SK-N-SH treated with all-trans-retinoic acid at 6 μM for 48 hours (cell line): ENCODE measurements at regions not wholly inside any gene's neighbourhood (a gene's known extent, or its start where the extent isn't known, plus 50 kb on each side); places are given as distances from the start of the nearest gene placed in this dataset.
"Not testable (repeated sequence)": the region's sequence is repeated elsewhere in the genome, so short reads cannot be mapped to it uniquely, and the experiment has no call there.

ENCODE experiments used
- ATAC-seq: fragments of 200-7000 bp; cut with Tn5 transposase; 3 replicates; pipeline ENCODE4 v1.9.1; 2020; ENCODE audit warnings: mild to moderate bottlenecking, moderate library complexity
- BACH2 ChIP-seq: fragments of 250-450 bp; sonication (Bioruptor Pico); IDR thresholded peaks from 2 replicates; pipeline ENCODE4 v1.9.0; 2021; ENCODE audit warnings: mild to moderate bottlenecking, borderline replicate concordance
- CSDC2 ChIP-seq: fragments of 250-450 bp; sonication (Bioruptor Pico); IDR thresholded peaks from 2 replicates; pipeline ENCODE4 v1.5.0; 2020; ENCODE audit warnings: mild to moderate bottlenecking, moderate library complexity
- ESRRG ChIP-seq: fragments of 250-450 bp; sonication (Bioruptor Pico); IDR thresholded peaks from 2 replicates; pipeline ENCODE4 v1.6.1; 2021; ENCODE audit warnings: mild to moderate bottlenecking
- GLIS3 ChIP-seq: fragments of 250-450 bp; sonication (Bioruptor Pico); IDR thresholded peaks from 2 replicates; pipeline ENCODE4 v1.5.0; 2020; ENCODE audit warnings: mild to moderate bottlenecking, moderate library complexity
- ISL1 ChIP-seq: fragments of 250-450 bp; sonication (Bioruptor Pico); IDR thresholded peaks from 2 replicates; pipeline ENCODE4 v2.1.2; 2022; ENCODE audit warnings: mild to moderate bottlenecking, moderate library complexity
- OSR1 ChIP-seq: fragments of 250-450 bp; sonication (Bioruptor Pico); IDR thresholded peaks from 2 replicates; pipeline ENCODE4 v1.8.0; 2022; ENCODE audit warnings: moderate library complexity, mild to moderate bottlenecking, inconsistent platforms
- PATZ1 ChIP-seq: fragments of 250-450 bp; sonication (Bioruptor Pico); IDR thresholded peaks from 2 replicates; pipeline ENCODE4 v1.8.0; 2020; ENCODE audit warnings: mild to moderate bottlenecking, moderate library complexity, borderline replicate concordance
- PPARA ChIP-seq: fragments of 250-450 bp; sonication (Bioruptor Pico); IDR thresholded peaks from 2 replicates; pipeline ENCODE4 v1.5.0; 2020; ENCODE audit warnings: mild to moderate bottlenecking, borderline replicate concordance
- RARB ChIP-seq: fragments of 250-450 bp; sonication (Bioruptor Pico); IDR thresholded peaks from 2 replicates; pipeline ENCODE4 v1.8.0; 2021; ENCODE audit warnings: mild to moderate bottlenecking, moderate library complexity
- SNAI2 ChIP-seq: fragments of 250-450 bp; sonication (Bioruptor Pico); IDR thresholded peaks from 2 replicates; pipeline ENCODE4 v1.5.0; 2020; ENCODE audit warnings: mild to moderate bottlenecking, moderate library complexity
- TCF4 ChIP-seq: fragments of 250-450 bp; sonication (Bioruptor Pico); IDR thresholded peaks from 2 replicates; pipeline ENCODE4 v1.8.0; 2021; ENCODE audit warnings: mild to moderate bottlenecking, moderate library complexity, borderline replicate concordance
- TOX ChIP-seq: fragments of 250-450 bp; sonication (Bioruptor Pico); IDR thresholded peaks from 2 replicates; pipeline ENCODE4 v1.8.0; 2021; ENCODE audit warnings: mild to moderate bottlenecking, moderate library complexity, borderline replicate concordance
- ZFP3 ChIP-seq: fragments of 250-450 bp; sonication (Bioruptor Pico); IDR thresholded peaks from 2 replicates; pipeline ENCODE4 v1.5.0; 2020; ENCODE audit warnings: mild to moderate bottlenecking, moderate library complexity
- ZFP30 ChIP-seq: fragments of 450-650 bp; formaldehyde crosslinking; IDR thresholded peaks from 2 replicates; pipeline ENCODE4 v1.5.0; 2022; ENCODE audit warnings: mild to moderate bottlenecking, moderate library complexity
- ZNF565 ChIP-seq: fragments of 450-650 bp; formaldehyde crosslinking; conservative IDR thresholded peaks from 2 replicates; pipeline ENCODE4 v1.5.0; 2020; ENCODE audit warnings: low read depth, mild to moderate bottlenecking, moderate library complexity
- ZNF8 ChIP-seq: fragments of 450-650 bp; formaldehyde crosslinking; IDR thresholded peaks from 2 replicates; pipeline ENCODE4 v1.5.0; 2020; ENCODE audit warnings: mild to moderate bottlenecking, moderate library complexity
- TF ChIP-seq, protein P1 (sequence below): fragments of 250-450 bp; sonication (Bioruptor Pico); IDR thresholded peaks from 2 replicates; pipeline ENCODE4 v1.5.1; 2021; ENCODE audit warnings: mild to moderate bottlenecking, moderate library complexity
- TF ChIP-seq, protein P2 (sequence below): fragments of 250-450 bp; sonication (Bioruptor Pico); IDR thresholded peaks from 2 replicates; pipeline ENCODE4 v1.5.0; 2020; ENCODE audit warnings: mild to moderate bottlenecking, moderate library complexity
- TF ChIP-seq, protein P3 (sequence below): fragments of 250-450 bp; sonication (Bioruptor Pico); IDR thresholded peaks from 2 replicates; pipeline ENCODE4 v1.8.0; 2021; ENCODE audit warnings: low read depth, mild to moderate bottlenecking, moderate library complexity, borderline replicate concordance

GRCh38 chr2:235107640-235107951 is 155.8 kb downstream of the SH3BP4 start:
- ATAC-seq: no peak
- no peak for TF ChIP-seq TCF4
- TF ChIP-seq ZNF565 (CRISPR knock-in tag): no peak
- TF ChIP-seq CSDC2: no peak
- no peak for TF ChIP-seq ESRRG (CRISPR knock-in tag)
- TF ChIP-seq GLIS3 (CRISPR knock-in tag): no peak
- TF ChIP-seq RARB (CRISPR knock-in tag): no peak
- TF ChIP-seq ZFP30 (CRISPR knock-in tag): no peak
- TF ChIP-seq ISL1 (CRISPR knock-in tag): no peak
- no peak for TF ChIP-seq PATZ1
- no peak for TF ChIP-seq ZNF8
- TF ChIP-seq, protein P1, sequence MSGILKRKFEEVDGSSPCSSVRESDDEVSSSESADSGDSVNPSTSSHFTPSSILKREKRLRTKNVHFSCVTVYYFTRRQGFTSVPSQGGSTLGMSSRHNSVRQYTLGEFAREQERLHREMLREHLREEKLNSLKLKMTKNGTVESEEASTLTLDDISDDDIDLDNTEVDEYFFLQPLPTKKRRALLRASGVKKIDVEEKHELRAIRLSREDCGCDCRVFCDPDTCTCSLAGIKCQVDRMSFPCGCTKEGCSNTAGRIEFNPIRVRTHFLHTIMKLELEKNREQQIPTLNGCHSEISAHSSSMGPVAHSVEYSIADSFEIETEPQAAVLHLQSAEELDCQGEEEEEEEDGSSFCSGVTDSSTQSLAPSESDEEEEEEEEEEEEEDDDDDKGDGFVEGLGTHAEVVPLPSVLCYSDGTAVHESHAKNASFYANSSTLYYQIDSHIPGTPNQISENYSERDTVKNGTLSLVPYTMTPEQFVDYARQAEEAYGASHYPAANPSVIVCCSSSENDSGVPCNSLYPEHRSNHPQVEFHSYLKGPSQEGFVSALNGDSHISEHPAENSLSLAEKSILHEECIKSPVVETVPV (CRISPR knock-in tag): no peak
- TF ChIP-seq, protein P2, sequence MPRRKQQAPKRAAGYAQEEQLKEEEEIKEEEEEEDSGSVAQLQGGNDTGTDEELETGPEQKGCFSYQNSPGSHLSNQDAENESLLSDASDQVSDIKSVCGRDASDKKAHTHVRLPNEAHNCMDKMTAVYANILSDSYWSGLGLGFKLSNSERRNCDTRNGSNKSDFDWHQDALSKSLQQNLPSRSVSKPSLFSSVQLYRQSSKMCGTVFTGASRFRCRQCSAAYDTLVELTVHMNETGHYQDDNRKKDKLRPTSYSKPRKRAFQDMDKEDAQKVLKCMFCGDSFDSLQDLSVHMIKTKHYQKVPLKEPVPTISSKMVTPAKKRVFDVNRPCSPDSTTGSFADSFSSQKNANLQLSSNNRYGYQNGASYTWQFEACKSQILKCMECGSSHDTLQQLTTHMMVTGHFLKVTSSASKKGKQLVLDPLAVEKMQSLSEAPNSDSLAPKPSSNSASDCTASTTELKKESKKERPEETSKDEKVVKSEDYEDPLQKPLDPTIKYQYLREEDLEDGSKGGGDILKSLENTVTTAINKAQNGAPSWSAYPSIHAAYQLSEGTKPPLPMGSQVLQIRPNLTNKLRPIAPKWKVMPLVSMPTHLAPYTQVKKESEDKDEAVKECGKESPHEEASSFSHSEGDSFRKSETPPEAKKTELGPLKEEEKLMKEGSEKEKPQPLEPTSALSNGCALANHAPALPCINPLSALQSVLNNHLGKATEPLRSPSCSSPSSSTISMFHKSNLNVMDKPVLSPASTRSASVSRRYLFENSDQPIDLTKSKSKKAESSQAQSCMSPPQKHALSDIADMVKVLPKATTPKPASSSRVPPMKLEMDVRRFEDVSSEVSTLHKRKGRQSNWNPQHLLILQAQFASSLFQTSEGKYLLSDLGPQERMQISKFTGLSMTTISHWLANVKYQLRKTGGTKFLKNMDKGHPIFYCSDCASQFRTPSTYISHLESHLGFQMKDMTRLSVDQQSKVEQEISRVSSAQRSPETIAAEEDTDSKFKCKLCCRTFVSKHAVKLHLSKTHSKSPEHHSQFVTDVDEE: no peak
- no peak for TF ChIP-seq TOX (CRISPR knock-in tag)

GRCh38 chr2:235109561-235109960 is 157.7 kb downstream of the SH3BP4 start:
- not testable (repeated sequence) for ATAC-seq

DNA sequence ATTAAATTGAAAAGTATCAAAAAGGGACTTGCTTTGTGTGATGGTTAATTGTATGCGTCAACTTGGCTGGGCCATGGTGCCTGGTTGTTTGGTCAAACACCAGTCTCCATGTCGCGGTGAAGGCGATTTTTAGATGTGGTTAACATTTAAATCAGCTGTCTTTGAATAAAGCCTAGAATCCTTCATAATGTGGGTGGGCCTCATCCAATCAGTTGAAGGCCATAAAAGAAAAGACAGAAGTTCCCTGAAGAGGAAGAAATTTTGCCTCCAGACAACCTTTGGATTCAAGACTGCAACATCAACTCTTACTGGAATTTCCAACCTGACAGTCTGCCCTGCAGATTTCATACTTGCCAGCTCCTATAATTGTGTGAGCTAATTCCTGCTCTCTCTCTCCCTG is 160.5 kb downstream of the SH3BP4 start:
- no peak for TF ChIP-seq ZFP3 (CRISPR knock-in tag)
- TF ChIP-seq ZNF8: no peak
- TF ChIP-seq, protein P1 (CRISPR knock-in tag): no peak
- no peak for TF ChIP-seq OSR1 (CRISPR knock-in tag)
- TF ChIP-seq BACH2 (CRISPR knock-in tag): no peak
- TF ChIP-seq, all 23 proteins: peak for 0
- no peak for ATAC-seq

DNA sequence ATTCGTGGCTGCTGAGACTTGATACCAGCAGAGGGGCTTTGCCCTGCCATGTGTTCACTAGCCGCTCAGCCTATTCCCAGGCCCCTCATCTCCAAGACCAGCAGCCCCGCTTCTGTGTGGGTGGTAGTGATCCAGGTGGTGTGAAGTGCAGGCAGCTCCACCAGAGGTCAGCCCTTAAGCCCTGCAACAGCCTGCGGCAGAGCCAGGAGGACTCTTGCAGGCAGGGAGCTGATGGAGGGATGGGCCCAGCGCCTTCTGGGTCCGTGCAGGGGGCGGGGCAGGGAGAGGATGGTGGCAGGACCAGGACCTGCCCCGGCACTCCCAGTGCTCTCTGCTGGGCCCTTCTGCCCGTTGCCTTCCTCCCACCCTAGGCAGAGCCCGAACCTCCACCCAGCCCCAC is 162.0 kb downstream of the SH3BP4 start:
- TF ChIP-seq, protein P2: no peak
- TF ChIP-seq PPARA (CRISPR knock-in tag) (no peak), ISL1 (CRISPR knock-in tag) (no peak), ESRRG (CRISPR knock-in tag) (no peak), ZFP30 (CRISPR knock-in tag) (no peak), RARB (CRISPR knock-in tag) (no peak), SNAI2 (CRISPR knock-in tag) (no peak), TOX (CRISPR knock-in tag) (no peak), CSDC2 (no peak)
- TF ChIP-seq, protein P1 (CRISPR knock-in tag): no peak
- TF ChIP-seq, protein P3, sequence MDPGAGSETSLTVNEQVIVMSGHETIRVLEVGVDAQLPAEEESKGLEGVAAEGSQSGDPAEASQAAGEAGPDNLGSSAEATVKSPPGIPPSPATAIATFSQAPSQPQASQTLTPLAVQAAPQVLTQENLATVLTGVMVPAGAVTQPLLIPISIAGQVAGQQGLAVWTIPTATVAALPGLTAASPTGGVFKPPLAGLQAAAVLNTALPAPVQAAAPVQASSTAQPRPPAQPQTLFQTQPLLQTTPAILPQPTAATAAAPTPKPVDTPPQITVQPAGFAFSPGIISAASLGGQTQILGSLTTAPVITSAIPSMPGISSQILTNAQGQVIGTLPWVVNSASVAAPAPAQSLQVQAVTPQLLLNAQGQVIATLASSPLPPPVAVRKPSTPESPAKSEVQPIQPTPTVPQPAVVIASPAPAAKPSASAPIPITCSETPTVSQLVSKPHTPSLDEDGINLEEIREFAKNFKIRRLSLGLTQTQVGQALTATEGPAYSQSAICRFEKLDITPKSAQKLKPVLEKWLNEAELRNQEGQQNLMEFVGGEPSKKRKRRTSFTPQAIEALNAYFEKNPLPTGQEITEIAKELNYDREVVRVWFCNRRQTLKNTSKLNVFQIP (CRISPR knock-in tag): no peak
- ATAC-seq: no peak
